Bronchial epithelial cell (primary cell): ENCODE measurements at regions not wholly inside any gene's neighbourhood (a gene's known extent, or its start where the extent isn't known, plus 50 kb on each side); places are given as distances from the start of the nearest gene placed in this dataset.
"Not testable (repeated sequence)": the region's sequence is repeated elsewhere in the genome, so short reads cannot be mapped to it uniquely, and the experiment has no call there.

ENCODE experiments used
- DNase-seq: peaks from one replicate; pipeline ENCODE4 v3.0.0-alpha.2; 2010; ENCODE audit warnings: low read depth
- FAIRE-seq: peaks from 2 replicates; lab custom pipeline; 2011; peaks lifted over from hg19 to GRCh38; lab: Jason Lieb, UNC
- H3K27me3 ChIP-seq: 2 replicates; pipeline ENCODE4 v1.5.1; 2011; ENCODE audit warnings: low read length; ENCODE audit not compliant: control insufficient read depth, insufficient read depth
- H3K36me3 ChIP-seq: 2 replicates; pipeline ENCODE4 v1.5.1; 2011; ENCODE audit warnings: low read length; ENCODE audit not compliant: control insufficient read depth, insufficient read depth
- H3K4me3 ChIP-seq: 2 replicates; pipeline ENCODE4 v1.5.1; 2011; ENCODE audit warnings: mild to moderate bottlenecking, low read depth, low read length, control low read depth
- CTCF ChIP-seq: IDR thresholded peaks from 2 replicates; pipeline ENCODE4 v1.5.1; 2011; ENCODE audit warnings: mild to moderate bottlenecking, moderate library complexity, low read length, control low read depth, inconsistent platforms; ENCODE audit not compliant: insufficient read depth, severe bottlenecking

GRCh38 chr15:62869116-62869515 is 173.4 kb upstream of the TPM1 start:
- no peak for DNase-seq
- FAIRE-seq, result no peak
- Histone ChIP-seq H3K4me3 (no peak overlapping the region), H3K36me3 (no peaks in the 10 kb centered on the region), H3K27me3 (no peaks in the 10 kb centered on the region)
- no peak for TF ChIP-seq CTCF

GRCh38 chr15:62870216-62870615 is 172.3 kb upstream of the TPM1 start:
- no peak for TF ChIP-seq CTCF
- DNase-seq (no peak), FAIRE-seq (no peak)
- Histone ChIP-seq H3K36me3 (no peaks in the 10 kb centered on the region), H3K27me3 (no peaks in the 10 kb centered on the region), H3K4me3 (no peak overlapping the region)

DNA sequence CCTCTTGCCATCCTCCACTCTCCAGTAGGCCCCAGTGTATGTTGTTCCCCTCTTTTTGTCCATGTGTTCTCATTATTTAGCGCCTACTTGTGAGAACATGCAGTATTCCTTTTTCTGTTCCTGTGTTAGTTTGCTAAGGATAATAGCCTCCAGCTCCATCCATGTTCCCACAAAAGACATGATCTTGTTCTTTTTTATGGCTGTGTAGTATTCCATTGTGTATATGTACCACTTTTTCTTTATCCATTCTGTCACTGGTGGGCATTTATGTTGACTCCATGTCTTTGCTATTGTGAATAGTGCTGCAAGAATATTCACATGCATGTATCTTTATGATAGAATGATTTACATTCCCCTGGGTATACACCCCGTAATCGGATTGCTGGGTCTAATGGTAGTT is 171.8 kb upstream of the TPM1 start:
- not testable (repeated sequence) for FAIRE-seq, DNase-seq, H3K4me3 ChIP-seq, H3K36me3 ChIP-seq, H3K27me3 ChIP-seq

DNA sequence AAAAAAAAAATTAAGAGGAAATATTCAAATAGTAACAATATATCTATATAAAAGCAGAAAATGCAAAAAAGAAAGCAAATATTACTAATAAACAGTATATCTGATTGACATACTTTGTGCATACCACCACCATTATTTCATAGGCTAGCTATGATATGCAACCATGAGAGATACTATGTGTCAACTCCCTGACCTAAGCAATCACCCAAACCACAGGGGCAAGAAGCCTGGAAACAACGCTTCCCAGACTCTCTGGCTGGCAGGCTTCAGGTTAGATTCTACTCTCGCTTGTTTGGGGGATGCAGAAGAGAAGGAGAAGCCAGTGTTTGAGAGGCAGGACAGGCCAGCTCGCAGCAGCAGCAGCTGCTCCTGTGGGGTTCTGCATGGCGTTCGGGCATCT is 169.3 kb upstream of the TPM1 start:
- FAIRE-seq, result no peak

GRCh38 chr15:62874064-62874463 is 168.5 kb upstream of the TPM1 start:
- DNase-seq (no peak), FAIRE-seq (no peak)
- TF ChIP-seq CTCF, result no peak
- no peaks in the 10 kb centered on the region for H3K36me3 ChIP-seq
- no peaks in the 10 kb centered on the region for H3K27me3 ChIP-seq
- H3K4me3 ChIP-seq, result no peak overlapping the region

More for the DNA sequence above, 169.3 kb upstream of the TPM1 start:
- TF ChIP-seq CTCF, result no peak
- no peak for DNase-seq
- H3K27me3 ChIP-seq, result no peaks in the 10 kb centered on the region
- no peaks in the 10 kb centered on the region for H3K36me3 ChIP-seq
- no peak overlapping the region for H3K4me3 ChIP-seq

DNA sequence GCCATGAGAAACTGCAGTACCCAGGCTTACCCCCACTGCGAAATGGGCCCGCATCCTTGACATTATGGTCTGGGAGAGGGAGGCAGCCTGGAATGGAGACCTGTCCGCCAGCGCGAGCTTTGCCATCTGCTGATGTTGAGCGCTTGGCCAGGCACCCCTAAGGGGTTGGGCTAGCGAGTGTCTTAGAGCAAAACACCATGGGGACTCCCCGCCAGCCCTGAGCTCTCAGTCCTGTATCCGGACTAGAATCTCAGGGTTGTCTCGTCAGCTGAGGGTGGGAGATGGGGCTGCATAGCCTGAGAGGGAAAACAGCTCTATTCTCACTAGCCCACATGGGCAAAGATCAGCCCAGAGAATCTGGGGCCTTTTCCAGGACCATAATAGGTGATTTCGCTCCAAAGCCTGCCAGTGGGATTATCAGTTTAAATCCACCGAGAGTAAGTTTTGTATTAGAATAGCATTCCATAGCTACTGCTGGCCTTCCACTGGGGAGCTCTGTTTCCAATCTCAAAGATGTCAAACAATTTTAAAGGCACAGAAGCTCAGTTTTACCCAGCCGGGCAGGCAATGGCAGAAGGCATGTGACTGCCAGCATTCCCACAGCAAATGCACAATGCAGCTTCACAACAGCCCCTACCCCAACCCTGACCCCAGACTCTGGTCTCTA is 167.5 kb upstream of the TPM1 start:
- no peak for TF ChIP-seq CTCF
- no peak for FAIRE-seq

More for the DNA sequence above, 167.5 kb upstream of the TPM1 start:
- no peaks in the 10 kb centered on the region for H3K36me3 ChIP-seq
- H3K4me3 ChIP-seq, result no peak overlapping the region
- H3K27me3 ChIP-seq, result no peaks in the 10 kb centered on the region
- DNase-seq, result no peak
